ENCODE measurements at regions not wholly inside any gene's neighbourhood (a gene's known extent, or its start where the extent isn't known, plus 50 kb on each side); places are given as distances from the start of the nearest gene placed in this dataset.

GRCh38 chr19:31527443-31527842, 178.2 kb upstream of the TSHZ3 start:
- TF ChIP-seq POLR2A (IDR thresholded peaks at IDR 0.05; ENCODE audit: low read depth, low read length) (no peak), POLR2AphosphoS5 (IDR thresholded peaks at IDR 0.05; ENCODE audit: low read depth, low read length) (no peak), SPI1 (IDR thresholded peaks at IDR 0.05; ENCODE audit: low read depth, low read length) (no peak)
